Endothelial cell of umbilical vein (primary cell): ENCODE measurements at regions not wholly inside any gene's neighbourhood (a gene's known extent, or its start where the extent isn't known, plus 50 kb on each side); places are given as distances from the start of the nearest gene placed in this dataset.

Experiments
- BruUV-seq: library from RNA; stranded (reverse); fragments of 400-500 nt; replicated peaks from 2 replicates; lab custom pipeline; 2021; lab: Mats Ljungman, UMichigan
- CTCF ChIA-PET: fragments of 300-600, 350-600 bp; sonication (Branson Sonifier 250); formaldehyde crosslinking; loops from one replicate; lab custom pipeline; 2021; ENCODE audit warnings: antibody characterized with exemption, inconsistent platforms; lab: Charles Lee
- POLR2A ChIA-PET: fragments of 300-600, 350-600 bp; sonication (Branson Sonifier 250); formaldehyde crosslinking; loops from one replicate; lab custom pipeline; 2021; ENCODE audit warnings: antibody characterized with exemption, inconsistent platforms; lab: Charles Lee
- DNase-seq: peaks from one replicate; pipeline ENCODE4 v3.0.0-alpha.2; 2011; ENCODE audit warnings: low read depth, low spot score
- FAIRE-seq: peaks from 2 replicates; lab custom pipeline; 2011; peaks lifted over from hg19 to GRCh38; lab: Jason Lieb, UNC
- H2AFZ ChIP-seq: 2 replicates; pipeline ENCODE4 v1.6.0; 2012; ENCODE audit warnings: low read depth, low read length, control low read depth, inconsistent platforms
- H3K27ac ChIP-seq: 2 replicates; pipeline ENCODE4 v1.5.1; 2011; ENCODE audit warnings: low read depth, mild to moderate bottlenecking, control low read depth, low read length, moderate library complexity; ENCODE audit not compliant: insufficient read depth
- H3K27me3 ChIP-seq, 2 experiments: 2 replicates each; pipeline versions ENCODE4 v1.6.0 to v1.6.1; 2011; ENCODE audit warnings: low read length in 2 of 2, mixed read lengths in 1 of 2; ENCODE audit not compliant: control insufficient read depth in 2 of 2, insufficient read depth in 2 of 2
- H3K36me3 ChIP-seq, 2 experiments: 2 replicates in 1 of 2; 3 replicates in 1 of 2; pipeline ENCODE4 v1.5.1; 2011; ENCODE audit warnings: low read length in 2 of 2, mild to moderate bottlenecking in 1 of 2, moderate library complexity in 1 of 2; ENCODE audit not compliant: control insufficient read depth in 2 of 2, insufficient read depth in 2 of 2; ENCODE audit errors: extremely low read depth in 1 of 2
- H3K4me1 ChIP-seq: 3 replicates; pipeline ENCODE4 v1.5.1; 2011; ENCODE audit warnings: mild to moderate bottlenecking, low read length; ENCODE audit not compliant: control insufficient read depth, insufficient read depth; ENCODE audit errors: extremely low read depth
- H3K4me2 ChIP-seq: 2 replicates; pipeline ENCODE4 v1.6.1; 2011; ENCODE audit warnings: low read length, control low read depth, mixed read lengths; ENCODE audit not compliant: insufficient read depth
- H3K4me3 ChIP-seq, 3 experiments: fragments of 200-600 bp in 1 of 3; sonication (generic), shearing (Covaris generic) in 1 of 3; replicated peaks in 1 of 3; 2 replicates each; pipeline ENCODE4 v1.5.1; 2011 to 2016; ENCODE audit warnings: control low read depth in 3 of 3, low read length in 3 of 3, mild to moderate bottlenecking in 2 of 3, inconsistent platforms in 1 of 3, low read depth in 1 of 3, moderate library complexity in 1 of 3; ENCODE audit not compliant: insufficient read depth in 1 of 3
- H3K79me2 ChIP-seq: 2 replicates; pipeline ENCODE4 v1.6.0; 2012; ENCODE audit warnings: low read length, inconsistent platforms; ENCODE audit not compliant: control insufficient read depth, insufficient read depth
- H3K9ac ChIP-seq: replicated peaks from 2 replicates; pipeline ENCODE3; 2011; ENCODE audit warnings: low read length, control low read depth; ENCODE audit not compliant: insufficient read depth; ENCODE audit errors: extremely low read depth
- H3K9me1 ChIP-seq: replicated peaks from 3 replicates; pipeline ENCODE4 v1.6.0; 2011; ENCODE audit warnings: mild to moderate bottlenecking, low read length; ENCODE audit not compliant: control insufficient read depth, insufficient read depth; ENCODE audit errors: extremely low read depth
- H3K9me3 ChIP-seq: replicated peaks from 2 replicates; pipeline ENCODE4 v1.5.1; 2012; ENCODE audit warnings: low read length, inconsistent platforms; ENCODE audit not compliant: control insufficient read depth, insufficient read depth
- H4K20me1 ChIP-seq: replicated peaks from 2 replicates; pipeline ENCODE3; 2011; ENCODE audit warnings: mild to moderate bottlenecking, low read length; ENCODE audit not compliant: control insufficient read depth, insufficient read depth; ENCODE audit errors: extremely low read depth
- CTCF ChIP-seq, 2 donors: IDR thresholded peaks; 1 replicate in 1 of 2; 2 replicates in 1 of 2; pipeline ENCODE4 v1.5.1; 2011; ENCODE audit warnings: low read length in 2 of 2, mild to moderate bottlenecking in 2 of 2, moderate library complexity in 2 of 2, control low read depth in 1 of 2, inconsistent platforms in 1 of 2, low read depth in 1 of 2; ENCODE audit not compliant: insufficient read depth in 1 of 2; ENCODE audit errors: extremely low read depth in 1 of 2
- EZH2 ChIP-seq: IDR thresholded peaks from 2 replicates; pipeline ENCODE4 v1.6.1; 2012; ENCODE audit warnings: borderline replicate concordance, low read depth, mild to moderate bottlenecking, moderate library complexity, low read length, inconsistent platforms; ENCODE audit not compliant: severe bottlenecking
- FOS ChIP-seq: IDR thresholded peaks from 2 replicates; pipeline ENCODE4 v1.6.1; 2011; ENCODE audit warnings: mild to moderate bottlenecking, low read length, moderate library complexity, borderline replicate concordance; ENCODE audit not compliant: insufficient read depth
- GATA2 ChIP-seq: IDR thresholded peaks from 2 replicates; pipeline ENCODE4 v1.7.0; 2011; ENCODE audit warnings: low read depth, mild to moderate bottlenecking, moderate library complexity, mixed read lengths, low read length; ENCODE audit not compliant: insufficient read length, insufficient read depth
- JUN ChIP-seq: IDR thresholded peaks from 2 replicates; pipeline ENCODE4 v1.6.1; 2011; ENCODE audit warnings: borderline replicate concordance, low read depth; ENCODE audit not compliant: insufficient read length, insufficient read depth
- MAX ChIP-seq: IDR thresholded peaks from 2 replicates; pipeline ENCODE4 v1.6.1; 2011; ENCODE audit not compliant: insufficient read depth, insufficient read length
- POLR2A ChIP-seq: IDR thresholded peaks from 2 replicates; pipeline ENCODE4 v1.6.1; 2012; ENCODE audit warnings: low read depth, mild to moderate bottlenecking, control low read depth, low read length
- POLR2AphosphoS5 ChIP-seq: IDR thresholded peaks from 2 replicates; pipeline ENCODE4 v1.6.1; 2012; ENCODE audit warnings: low read depth, mild to moderate bottlenecking, control low read depth, low read length, moderate library complexity; ENCODE audit not compliant: insufficient read depth
- dilution Hi-C: fragments of 300-500 bp; cut with MboI; formaldehyde crosslinking; loops from one replicate; pipeline ENCODE4 v1.15.0; 2019; ENCODE audit warnings: low sequenced_read_pairs; ENCODE audit not compliant: extremely low pct_ligation_motif_present
- intact Hi-C: fragments of 100-400 bp; cut with micrococcal nuclease; formaldehyde crosslinking; loops from one replicate; pipeline ENCODE4 v1.10.0; 2022

- Histone ChIP-seq H2AFZ (no peak overlapping the region), H3K36me3 (no peaks in the 10 kb centered on the region), H3K9me3 (no peaks in the 10 kb centered on the region), H3K4me2 (no peak overlapping the region), H4K20me1 (no peaks in the 10 kb centered on the region), H3K4me3 (no peak overlapping the region), H3K79me2 (no peaks in the 10 kb centered on the region), H3K9me1 (no peaks in the 10 kb centered on the region), H3K9ac (no peak overlapping the region), H3K27me3 (peaks cover 0 to 3% of the 10 kb centered on the region in 2 experiments), H3K27ac (no peak overlapping the region), H3K4me1 (no peaks in the 10 kb centered on the region)
- FAIRE-seq = no peak
- ChIA-PET CTCF (no interaction called here), POLR2A (no interaction called here)
- no TSS peak for BruUV-seq
- dilution Hi-C loops (no loop called here), intact Hi-C loops (no loop called here)
- no peak for TF ChIP-seq POLR2AphosphoS5
- TF ChIP-seq JUN = no peak
- no peak for TF ChIP-seq GATA2
- no peak for TF ChIP-seq MAX
- TF ChIP-seq CTCF (IDR thresholded peaks at IDR 0.05; ENCODE audit: extremely low read depth in 1 of 2, insufficient read depth in 1 of 2, low read depth in 1 of 2, low read length in 2 of 2) = no peak
- TF ChIP-seq FOS = no peak
- TF ChIP-seq POLR2A = no peak
- no peak for TF ChIP-seq EZH2
- DNase-seq = no peak
Observed at GRCh38 chr15:89035658-89036057, 52.6 kb upstream of the ABHD2 start.
